ENCODE measurements at regions not wholly inside any gene's neighbourhood (a gene's known extent, or its start where the extent isn't known, plus 50 kb on each side); places are given as distances from the start of the nearest gene placed in this dataset.

DNA sequence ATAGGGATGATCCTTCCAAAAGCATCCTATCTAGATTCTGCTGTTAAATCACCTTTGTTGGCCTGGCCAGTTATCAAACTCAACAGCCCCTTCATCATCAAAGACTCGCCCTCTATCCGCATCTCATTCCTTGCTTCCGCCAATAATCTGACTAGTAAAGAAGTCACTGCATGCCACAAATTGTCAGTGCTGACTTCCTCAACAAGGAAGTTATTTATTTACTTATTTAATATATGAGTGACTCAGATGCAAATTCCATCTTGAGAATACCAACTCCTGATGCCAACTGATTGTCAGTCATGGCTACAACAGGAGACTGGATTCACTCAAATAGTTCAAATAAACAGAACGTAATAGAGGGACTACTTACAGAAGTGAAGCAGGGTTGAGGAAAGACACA, 283.8 kb downstream of the TRIML1 start:
- TF ChIP-seq, protein P1, sequence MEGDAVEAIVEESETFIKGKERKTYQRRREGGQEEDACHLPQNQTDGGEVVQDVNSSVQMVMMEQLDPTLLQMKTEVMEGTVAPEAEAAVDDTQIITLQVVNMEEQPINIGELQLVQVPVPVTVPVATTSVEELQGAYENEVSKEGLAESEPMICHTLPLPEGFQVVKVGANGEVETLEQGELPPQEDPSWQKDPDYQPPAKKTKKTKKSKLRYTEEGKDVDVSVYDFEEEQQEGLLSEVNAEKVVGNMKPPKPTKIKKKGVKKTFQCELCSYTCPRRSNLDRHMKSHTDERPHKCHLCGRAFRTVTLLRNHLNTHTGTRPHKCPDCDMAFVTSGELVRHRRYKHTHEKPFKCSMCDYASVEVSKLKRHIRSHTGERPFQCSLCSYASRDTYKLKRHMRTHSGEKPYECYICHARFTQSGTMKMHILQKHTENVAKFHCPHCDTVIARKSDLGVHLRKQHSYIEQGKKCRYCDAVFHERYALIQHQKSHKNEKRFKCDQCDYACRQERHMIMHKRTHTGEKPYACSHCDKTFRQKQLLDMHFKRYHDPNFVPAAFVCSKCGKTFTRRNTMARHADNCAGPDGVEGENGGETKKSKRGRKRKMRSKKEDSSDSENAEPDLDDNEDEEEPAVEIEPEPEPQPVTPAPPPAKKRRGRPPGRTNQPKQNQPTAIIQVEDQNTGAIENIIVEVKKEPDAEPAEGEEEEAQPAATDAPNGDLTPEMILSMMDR (IDR thresholded peaks at IDR 0.05; ENCODE audit: low read depth, low read length): no peak
- TF ChIP-seq EZH2phosphoT487 (IDR thresholded peaks at IDR 0.05; ENCODE audit: low read depth): no peak
